Inferior parietal cortex (tissue), 1 donor: ENCODE measurements at regions not wholly inside any gene's neighbourhood (a gene's known extent, or its start where the extent isn't known, plus 50 kb on each side); places are given as distances from the start of the nearest gene placed in this dataset.
"Not testable (repeated sequence)": the region's sequence is repeated elsewhere in the genome, so short reads cannot be mapped to it uniquely, and the experiment has no call there.

Experiments used
- DNase-seq: peaks from one replicate; pipeline ENCODE4 v3.0.0-alpha.2; 2016; ENCODE audit errors: extremely low spot score

DNA sequence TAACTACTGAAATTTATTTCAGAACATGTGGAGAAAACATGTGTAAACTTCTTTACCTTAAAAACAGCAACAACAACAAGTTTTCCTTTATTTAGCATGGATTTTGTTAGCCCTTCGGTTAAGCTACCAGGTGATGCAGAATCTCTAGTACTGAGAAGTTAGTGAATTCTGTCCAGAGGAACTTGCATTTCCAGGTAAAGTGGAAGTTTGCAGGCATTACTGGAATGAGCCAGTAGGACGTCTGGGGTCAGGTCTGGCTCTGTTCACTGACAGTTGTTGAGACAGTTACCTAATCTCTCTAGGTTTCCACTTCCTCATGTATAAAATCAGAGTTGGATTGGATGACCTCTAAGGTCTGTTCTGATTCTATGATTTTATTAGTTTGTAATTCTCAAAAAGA is 244.3 kb downstream of the OLFM4 start:
- DNase-seq, result no peak

DNA sequence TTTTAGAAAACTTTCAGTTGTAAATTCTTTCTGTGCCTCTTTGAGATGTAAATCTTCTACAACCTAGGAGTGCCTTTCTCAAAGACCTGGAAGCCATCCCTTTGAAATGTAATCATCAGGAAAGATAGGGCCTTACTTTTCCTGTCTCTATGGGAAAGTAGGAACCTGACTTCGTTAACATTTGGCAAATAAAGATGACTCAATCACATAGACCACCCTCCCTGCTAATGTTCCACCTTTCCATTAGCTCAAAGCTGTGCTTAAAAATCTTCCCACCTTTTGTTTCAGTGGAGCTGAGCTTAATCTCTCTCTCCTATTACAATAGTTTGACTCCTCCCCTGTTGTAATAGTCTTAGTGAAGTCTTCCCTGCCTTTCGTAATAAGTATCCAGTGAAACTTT is 247.7 kb downstream of the OLFM4 start:
- DNase-seq, result no peak

DNA sequence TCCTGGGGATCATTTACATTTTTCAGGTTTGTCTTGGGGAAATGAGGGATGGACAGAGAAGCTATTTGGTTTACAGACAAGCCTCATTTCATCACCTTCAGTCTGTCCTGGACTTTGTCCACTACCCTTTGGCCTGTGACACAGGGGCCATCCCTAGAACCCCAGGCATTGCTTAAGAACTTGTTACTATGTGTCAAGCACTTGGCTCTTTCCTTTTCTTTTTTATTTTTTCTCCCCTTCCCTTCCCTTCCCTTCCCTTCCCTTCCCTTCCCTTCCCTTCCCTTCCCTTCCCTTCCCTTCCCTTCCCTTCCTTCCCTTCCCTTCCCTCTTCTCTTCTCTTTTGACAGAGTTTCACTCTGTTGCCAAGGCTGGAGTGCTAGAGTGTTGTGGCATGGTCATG is 253.1 kb downstream of the OLFM4 start:
- no peak for DNase-seq

DNA sequence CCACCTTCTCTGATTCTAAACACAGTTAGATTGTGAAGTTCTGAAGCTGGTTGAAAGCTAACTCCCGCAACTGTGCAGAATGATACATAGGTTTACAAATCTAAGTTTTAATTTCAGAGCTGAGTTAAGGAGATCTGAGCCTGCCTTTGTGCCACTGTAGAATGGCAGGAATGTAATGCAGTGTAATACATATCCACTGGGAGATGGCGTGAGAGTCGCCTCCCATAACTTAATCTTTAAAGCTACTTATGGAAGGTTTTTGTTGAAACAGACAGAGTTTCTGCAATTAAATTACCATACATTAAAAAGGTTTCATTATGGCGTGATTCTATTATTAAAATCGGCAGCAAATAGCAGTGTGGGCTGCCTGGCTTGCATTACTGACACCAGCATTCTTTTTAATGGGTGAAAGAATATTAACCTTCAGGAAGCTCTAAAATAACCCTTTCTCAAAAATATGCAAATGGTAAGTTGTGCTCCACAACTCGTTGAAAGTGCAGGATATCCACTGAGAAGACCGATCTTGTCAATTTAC is 257.4 kb downstream of the OLFM4 start:
- DNase-seq, result no peak

DNA sequence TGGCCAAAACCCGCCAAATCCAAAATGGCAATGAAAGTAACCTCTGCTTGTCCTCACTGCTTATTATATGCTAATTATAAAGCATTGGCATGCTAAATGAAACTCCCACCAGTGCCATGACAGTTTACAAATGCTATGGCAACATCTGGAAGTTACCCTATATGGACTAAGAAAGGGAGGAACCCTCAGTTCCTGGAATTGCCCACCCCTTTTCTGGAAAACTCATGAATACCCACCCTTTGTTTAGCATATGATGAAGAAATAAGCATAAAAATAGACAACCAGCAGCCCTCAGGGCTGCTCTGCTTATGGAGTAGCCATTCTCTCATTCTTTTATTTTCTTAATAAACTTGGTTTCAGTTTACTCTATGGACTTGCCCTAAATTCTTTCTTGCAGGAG is 269.8 kb downstream of the OLFM4 start:
- no peak for DNase-seq

DNA sequence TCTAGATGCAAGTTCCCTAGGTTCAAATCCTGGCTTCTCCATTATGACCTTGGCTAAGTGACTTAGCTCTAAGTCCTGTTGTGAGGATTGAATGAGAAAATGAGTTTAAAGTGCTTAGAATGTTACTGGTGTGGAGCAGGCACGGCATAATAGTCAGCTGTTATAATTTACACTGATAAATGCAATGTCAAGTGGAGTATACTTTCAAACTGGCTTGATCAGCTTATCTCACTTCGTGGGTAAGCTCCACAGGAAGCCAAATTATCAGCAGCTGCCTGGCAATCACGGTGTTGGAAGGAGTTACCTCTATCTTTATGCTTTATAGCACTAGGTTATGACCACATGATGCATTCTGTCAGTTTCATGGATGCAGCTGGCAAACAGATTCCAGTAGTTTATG is 272.8 kb downstream of the OLFM4 start:
- no peak for DNase-seq

DNA sequence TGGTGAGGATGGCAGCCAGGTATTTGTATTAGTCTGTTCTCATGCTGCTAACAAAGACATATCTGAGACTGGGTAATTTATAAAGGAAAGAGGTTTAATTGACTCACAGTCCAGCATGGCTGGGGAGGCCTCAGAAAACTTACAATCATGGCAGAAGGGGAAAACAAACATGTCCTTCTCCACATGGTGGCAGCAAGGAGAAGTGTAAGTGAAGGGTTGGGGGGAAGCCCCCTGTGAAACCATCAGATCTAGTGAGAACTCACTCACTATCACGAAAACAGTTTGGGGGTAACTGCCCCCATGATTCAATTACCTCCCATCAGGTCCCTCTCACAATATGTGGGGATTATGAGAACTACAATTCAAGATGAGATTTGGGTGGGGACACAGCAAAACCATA is 276.8 kb downstream of the OLFM4 start:
- not testable (repeated sequence) for DNase-seq

DNA sequence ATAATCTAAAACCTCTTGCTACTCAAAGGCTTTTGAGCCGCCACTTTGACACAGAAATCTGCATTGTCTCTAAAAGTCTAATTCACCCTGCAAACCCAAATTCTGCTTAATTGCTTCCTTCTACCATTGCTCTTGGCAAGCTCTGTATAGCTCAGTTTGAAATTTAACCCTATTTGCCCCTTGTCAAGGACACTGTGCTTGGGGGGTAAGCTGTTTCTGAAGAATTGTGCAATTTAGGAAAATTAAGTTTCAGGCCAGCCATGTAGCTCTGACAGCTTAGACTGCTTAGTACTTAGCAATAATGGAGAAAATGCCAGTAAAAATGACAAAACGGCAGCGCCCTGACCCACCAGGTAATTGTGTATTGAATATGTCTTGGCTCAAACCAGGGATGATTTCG is 282.2 kb downstream of the OLFM4 start:
- no peak for DNase-seq

DNA sequence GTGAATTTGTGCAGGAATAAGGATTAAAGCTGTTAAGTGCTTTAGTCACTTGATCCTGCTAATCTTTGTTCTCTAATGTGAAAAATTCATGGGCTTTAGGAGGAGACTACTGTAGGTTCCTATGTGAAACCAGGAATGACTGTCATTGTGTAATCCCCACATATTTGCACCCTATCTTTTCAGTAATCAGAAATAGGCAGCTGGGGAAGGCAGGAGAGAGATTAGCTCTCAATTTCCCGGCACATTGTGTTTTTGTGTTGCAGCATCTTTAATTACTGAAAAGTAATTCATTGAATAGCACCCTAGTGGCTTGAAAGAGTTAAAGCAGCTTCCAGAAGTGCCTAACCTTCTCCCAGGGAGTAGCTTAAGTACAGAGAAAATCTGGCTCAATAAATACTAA is 282.9 kb downstream of the OLFM4 start:
- DNase-seq, result no peak

DNA sequence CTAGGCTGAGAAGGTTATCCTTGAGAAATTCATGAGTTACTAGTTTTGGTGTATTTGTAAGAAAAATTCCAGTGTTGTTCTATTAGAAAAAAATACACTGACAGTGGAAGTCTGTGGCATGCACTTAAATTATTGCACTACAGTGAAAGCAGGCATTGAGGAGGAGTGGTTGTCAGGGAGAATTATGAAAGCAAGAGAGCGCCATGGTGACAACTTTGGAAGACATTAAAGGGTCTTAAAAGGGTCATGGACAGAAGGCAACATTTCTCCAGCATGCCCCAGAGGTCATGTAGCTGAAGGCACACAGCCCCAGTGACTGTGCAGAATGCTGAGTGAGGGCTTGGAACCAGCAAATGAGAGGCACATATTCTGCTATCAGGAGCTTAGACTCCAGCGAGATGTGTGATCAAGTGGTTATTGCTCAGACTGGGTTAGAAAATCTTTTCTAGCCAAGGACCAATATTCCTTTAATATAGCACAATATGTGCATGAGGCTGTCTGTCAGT is 292.7 kb downstream of the OLFM4 start:
- DNase-seq, result no peak

DNA sequence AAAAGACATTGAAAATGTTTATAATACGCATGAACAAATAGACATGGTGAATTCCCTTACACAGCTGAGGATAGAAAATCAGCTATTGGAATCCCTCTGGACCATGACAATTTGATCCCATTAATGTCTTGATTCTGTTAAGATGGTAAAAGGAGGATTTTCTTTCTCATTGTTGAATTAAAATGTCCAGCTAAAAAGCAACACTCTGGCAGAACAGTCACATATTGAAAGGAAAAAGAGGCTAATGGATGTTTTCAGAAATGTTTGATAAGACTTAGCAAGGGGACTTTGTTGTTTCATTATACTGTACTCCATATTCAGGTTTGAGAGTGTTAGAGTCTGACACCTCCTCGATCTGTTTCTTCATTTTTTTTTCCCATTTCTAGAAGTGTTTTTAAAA is 296.0 kb downstream of the OLFM4 start:
- no peak for DNase-seq

DNA sequence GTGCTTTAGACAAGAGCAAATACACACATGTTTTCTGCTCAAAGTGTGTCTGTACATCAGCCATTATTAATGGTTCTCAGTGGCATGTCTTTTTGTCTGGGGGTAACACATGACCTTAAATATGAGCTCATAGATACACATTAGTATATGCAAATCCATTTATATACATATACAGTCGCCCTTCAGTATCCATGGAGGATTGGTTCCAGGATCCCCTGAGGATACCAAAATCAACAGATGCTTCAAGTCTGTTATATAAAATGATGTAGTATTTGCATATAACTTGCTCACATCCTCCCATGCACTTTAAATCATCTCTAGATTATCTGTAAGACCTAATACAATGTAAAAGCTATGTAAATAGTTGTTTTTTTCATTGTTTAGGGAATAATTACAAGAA is 298.1 kb downstream of the OLFM4 start:
- DNase-seq, result no peak

DNA sequence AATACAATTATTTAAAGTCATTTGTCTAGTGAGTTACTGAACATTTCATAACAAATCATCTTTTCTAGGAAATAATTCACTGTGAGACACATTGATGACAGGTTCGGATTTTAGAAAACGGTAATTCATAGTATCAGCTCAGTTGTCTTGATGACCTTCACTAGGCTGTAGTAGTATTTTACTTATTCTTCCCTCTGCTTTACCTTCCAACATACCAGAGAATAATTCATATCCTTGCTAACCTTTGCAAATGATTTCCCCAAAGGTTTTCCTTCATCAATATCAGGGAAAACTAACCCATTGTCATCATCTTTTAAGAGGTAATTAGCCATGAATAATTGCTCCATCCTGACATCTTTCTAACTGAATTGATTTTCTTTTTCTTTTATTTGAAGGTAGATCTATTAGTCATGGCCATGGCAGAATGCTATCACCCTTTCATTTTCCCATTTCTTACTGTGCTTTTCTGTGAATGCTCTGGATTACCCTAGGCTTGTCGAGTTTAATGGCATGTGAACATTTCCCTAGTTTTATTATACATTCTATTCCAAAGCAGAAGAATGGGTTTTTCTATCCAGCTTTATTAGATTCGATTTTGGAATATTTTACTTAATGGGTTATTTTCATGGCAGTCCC is 299.2 kb downstream of the OLFM4 start:
- DNase-seq, result no peak

DNA sequence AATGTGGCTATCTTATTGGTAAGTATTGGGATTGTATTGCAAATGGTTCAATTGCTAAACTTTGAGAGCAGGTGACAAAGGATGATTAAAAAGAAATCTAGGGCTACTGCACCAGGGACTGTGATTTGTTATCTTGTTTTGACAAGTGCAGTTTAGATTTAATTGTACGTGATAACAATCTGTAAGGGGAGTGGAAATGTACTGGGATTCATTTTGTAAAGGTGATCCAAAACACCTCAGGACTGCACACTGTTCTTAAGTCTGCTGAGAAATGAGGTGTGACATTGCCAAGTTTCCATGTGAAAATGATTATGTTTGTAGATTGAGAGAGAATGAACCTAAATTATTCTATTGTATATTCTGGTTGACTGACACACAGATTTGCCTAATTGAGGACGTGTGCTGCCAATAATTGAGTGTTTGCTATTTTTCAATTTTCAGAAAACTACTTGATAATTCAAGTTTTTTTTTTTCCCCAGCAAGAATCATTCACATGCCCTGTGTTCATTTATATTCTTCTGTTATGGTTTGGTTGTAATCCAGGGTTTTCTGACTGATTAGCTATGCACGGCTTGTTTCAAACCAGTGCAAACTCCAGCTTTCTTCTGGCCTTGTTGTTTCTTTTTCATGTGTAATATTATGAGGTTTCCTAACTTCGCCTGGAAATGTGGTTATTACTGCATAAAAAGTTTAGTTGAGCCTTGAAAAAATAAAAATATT is 308.0 kb downstream of the OLFM4 start:
- DNase-seq, result no peak

DNA sequence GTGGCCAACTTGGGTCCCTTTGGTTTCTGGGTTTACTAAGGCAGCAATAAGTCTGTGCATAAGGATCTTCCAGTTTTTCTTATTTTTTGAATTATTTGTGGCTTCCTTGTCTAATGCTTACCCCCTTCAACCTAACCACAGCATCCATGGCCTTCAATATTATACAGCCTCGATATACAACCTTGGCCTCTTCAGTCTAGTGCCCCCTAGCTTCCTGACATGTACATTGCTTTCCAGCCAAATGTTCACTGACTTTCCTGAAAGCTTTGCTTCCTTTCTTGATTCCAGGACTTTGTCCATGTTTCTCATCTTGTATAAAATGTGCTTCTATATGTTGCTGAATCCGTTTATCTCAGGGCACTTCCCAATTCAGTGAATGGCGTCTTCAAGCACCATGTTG is 310.1 kb downstream of the OLFM4 start:
- no peak for DNase-seq

DNA sequence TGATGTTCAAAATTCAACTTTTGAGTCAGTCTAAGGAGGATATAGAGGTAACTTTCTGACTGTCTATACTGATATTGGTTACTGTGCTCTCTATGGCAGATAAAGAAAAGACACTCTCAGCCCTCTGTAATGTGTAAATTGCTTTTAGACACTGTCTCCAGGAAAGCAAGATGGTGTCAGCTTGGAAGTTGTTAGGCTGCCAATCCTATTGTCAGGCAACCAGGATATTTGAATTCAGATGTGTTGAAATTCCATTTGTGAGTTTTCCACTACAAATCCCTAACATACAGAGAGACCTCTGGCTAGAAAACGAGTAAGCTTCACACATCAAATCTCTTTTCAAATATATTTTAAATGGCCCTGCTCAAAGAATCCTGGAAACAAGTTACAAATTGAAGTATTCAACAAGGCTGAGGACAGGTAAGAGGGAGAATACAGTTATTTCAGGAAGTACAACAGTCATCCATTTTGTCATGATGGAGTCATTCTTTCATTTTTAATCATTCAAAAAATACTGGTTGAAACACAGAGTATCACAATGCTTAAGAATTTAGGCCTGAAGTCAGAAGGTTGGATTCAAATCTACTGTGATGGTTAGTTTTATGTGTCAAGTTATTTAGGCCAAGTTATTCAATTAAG is 312.0 kb downstream of the OLFM4 start:
- DNase-seq, result no peak

DNA sequence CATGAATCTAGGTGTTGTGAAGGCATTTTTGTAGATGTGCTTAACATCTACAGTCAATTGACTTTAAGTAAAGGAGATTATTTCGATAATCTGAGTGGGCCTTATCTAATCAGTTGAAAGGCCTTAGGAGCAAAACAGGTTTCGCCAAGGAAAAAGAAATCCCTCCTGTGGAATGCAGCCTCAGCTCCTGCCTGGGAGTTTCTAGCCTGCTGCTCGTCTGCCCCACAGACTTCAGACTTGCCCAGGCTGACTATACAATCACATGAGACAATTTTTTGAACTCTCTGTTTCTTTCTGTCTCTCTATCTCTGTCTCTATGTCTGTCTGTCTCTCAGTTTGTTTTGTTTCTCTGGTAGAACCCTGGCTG is 312.5 kb downstream of the OLFM4 start:
- no peak for DNase-seq

DNA sequence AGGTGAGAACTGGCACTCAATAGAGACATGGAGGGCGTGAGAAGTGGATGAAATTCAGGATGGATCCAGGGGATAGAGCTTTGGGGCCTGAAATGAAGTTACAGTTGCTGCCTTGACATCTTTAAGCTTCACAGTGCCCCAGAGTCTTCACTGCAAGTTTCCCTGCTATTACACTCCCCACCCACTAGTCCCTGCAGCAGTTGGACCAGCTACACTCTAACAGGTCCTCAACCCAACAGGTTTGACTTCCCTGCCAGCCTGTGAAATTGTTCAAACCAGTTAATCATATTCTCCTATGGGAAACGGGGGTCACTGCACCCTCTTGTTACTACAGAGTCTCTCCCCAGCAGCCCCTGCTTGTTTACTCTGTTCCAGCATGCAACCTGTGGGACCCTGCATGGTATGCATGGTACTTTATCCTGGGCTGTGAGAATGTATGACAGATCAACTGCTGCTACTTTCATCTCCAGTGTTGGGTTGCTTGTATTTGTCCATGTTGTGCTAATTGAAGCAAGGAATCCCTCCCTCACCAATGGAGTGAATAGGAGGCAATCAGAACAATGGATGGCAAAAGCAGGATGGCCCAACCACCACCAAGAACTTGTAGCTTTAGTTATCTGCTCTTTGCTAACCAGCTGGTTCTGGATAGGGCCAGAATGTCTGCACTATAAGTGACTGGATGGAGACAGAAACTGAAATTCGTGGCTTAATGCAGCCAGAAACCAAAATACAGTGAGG is 314.2 kb downstream of the OLFM4 start:
- no peak for DNase-seq

DNA sequence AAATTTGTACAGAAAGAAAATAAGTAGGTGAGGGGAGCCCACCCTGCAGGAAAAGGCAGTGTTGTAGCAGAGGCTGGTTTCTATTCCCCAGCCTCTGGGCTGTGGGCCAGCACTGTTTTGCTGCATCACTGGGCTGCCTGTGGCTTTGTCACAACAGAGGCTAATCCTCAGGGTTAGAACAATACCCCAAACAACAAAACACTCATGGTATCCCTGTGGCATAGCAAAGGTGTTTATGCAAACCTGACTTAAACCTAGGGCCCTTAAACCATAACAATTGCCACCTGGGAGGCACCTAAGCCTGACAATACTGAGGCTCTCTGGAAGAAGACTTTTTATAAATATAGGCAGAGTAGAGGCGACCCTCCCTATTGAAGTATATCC is 314.7 kb downstream of the OLFM4 start:
- DNase-seq, result no peak

DNA sequence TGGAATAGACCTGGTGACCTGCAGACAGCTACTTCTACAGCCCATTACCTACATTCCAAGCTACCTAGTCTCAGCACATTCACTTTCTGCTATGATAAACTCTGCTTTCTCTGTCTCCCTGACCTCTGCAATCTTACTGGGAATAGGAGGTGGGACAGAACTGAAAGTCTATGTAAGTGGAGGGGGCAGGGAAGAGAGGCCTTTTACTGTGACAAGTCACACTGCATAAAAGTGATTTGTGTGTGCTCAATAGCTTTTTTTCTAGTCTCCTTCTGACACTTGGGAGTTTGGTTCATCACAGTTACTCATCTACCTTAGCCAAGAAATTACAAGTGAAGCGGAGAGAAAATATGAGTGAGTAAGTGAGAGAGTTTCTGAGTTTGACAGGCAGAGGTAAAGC is 322.4 kb downstream of the OLFM4 start:
- no peak for DNase-seq

DNA sequence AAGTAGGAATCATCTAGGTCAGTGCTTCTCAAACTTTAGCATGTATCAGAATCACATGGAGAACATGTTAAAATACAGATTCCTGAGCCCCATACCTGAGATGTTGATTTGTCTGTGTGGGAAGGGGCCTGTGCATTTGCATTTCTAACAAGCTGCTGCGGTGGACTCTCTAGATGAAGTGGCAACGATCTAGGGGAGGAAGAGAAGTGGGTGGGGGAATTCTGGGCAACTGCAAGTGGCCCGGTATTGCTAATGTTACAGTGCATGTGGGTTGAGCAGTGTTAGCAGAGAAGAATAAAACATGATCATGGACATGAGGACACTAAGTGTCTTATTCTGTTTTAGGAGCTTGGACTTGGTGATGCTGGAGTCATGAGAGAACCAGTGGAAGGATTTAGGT is 329.0 kb downstream of the OLFM4 start:
- DNase-seq, result no peak

DNA sequence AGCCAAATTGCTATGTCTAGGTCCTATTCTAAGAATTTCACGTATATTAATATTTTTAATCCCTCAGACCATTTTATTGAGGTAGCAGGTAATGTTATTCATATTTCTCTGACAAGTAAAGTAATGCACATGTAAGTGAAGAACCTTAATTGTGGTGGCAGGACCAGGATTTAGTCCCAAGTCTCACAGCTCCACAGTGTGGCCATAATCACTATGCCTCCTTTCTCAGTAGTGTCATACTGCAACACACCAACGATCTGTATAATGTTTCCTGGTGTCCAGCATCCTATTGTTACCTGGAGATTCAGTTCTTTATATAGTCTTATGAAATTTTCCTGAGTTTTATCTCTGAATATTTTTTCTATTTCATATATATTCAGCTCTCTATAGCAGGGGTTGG is 340.3 kb downstream of the OLFM4 start:
- DNase-seq, result no peak
